HepG2 (cell line): ENCODE measurements at regions not wholly inside any gene's neighbourhood (a gene's known extent, or its start where the extent isn't known, plus 50 kb on each side); places are given as distances from the start of the nearest gene placed in this dataset.

Source experiments
- ATAC-seq: fragments of 200-7000 bp; cut with Tn5 transposase; 3 replicates; pipeline ENCODE4 v1.9.1; 2020; ENCODE audit warnings: mild to moderate bottlenecking, moderate library complexity
- BruUV-seq: library from RNA; stranded (reverse); fragments of 400-500 nt; replicated peaks from 2 replicates; lab custom pipeline; 2021; lab: Mats Ljungman, UMichigan
- CTCF ChIA-PET: fragments of 300-600 bp; formaldehyde crosslinking; extraction: SDS; loops from one replicate; lab custom pipeline; 2021; ENCODE audit warnings: low total read pairs, inconsistent platforms, low intra/inter-chr PET ratio; lab: Yijun Ruan, JAX
- POLR2A ChIA-PET: fragments of 350-600 bp; sonication (Branson Sonifier 250); formaldehyde crosslinking; loops from one replicate; lab custom pipeline; 2020; ENCODE audit warnings: antibody characterized with exemption, inconsistent platforms; lab: Yijun Ruan, JAX
- DNase-seq: peaks from one replicate; pipeline ENCODE4 v3.0.0-alpha.2; 2015; ENCODE audit warnings: low spot score
- FAIRE-seq: peaks from 3 replicates; lab custom pipeline; 2011; peaks lifted over from hg19 to GRCh38; lab: Jason Lieb, UNC
- H2AFZ ChIP-seq: one replicate; pipeline ENCODE4 v1.6.1; 2011; ENCODE audit warnings: low read length, inconsistent platforms
- H3K27ac ChIP-seq: fragments of 300-600 bp; 3 replicates; pipeline ENCODE4 v1.8.0; 2011; ENCODE audit warnings: mixed run types, mild to moderate bottlenecking, mixed read lengths, low read length, inconsistent platforms; ENCODE audit not compliant: insufficient read depth; ENCODE audit errors: extremely low read length
- H3K27me3 ChIP-seq, 2 experiments: fragments of 200-600 bp in 1 of 2; 2 replicates in 1 of 2; 3 replicates in 1 of 2; pipeline versions ENCODE4 v1.6.0 to v1.8.0; 2011; ENCODE audit warnings: low read length in 2 of 2, mild to moderate bottlenecking in 2 of 2, moderate library complexity in 2 of 2, inconsistent platforms in 1 of 2; ENCODE audit not compliant: insufficient read depth in 2 of 2, control insufficient read depth in 1 of 2
- H3K36me3 ChIP-seq, 2 experiments: fragments of 200-600 bp in 1 of 2; replicated peaks in 1 of 2; 2 replicates in 1 of 2; 3 replicates in 1 of 2; pipeline versions ENCODE4 v1.5.1 to v1.8.0; 2011; ENCODE audit warnings: low read length in 2 of 2, inconsistent platforms in 1 of 2; ENCODE audit not compliant: insufficient read depth in 2 of 2, control insufficient read depth in 1 of 2
- H3K4me1 ChIP-seq: 2 replicates; pipeline ENCODE4 v1.5.1; 2012; ENCODE audit warnings: low read length, inconsistent platforms; ENCODE audit not compliant: insufficient read depth
- H3K4me2 ChIP-seq: 2 replicates; pipeline ENCODE4 v1.6.0; 2011; ENCODE audit warnings: low read depth, low read length, inconsistent platforms
- H3K4me3 ChIP-seq, 3 experiments: fragments of 200-600 bp in 1 of 3; sonication (generic), shearing (Covaris generic) in 1 of 3; replicated peaks in 1 of 3; 2 replicates each; pipeline ENCODE4 v1.5.1; 2011 to 2016; ENCODE audit warnings: low read length in 3 of 3, inconsistent platforms in 2 of 3, low read depth in 2 of 3, mild to moderate bottlenecking in 2 of 3, control low read depth in 1 of 3, mixed read lengths in 1 of 3; ENCODE audit not compliant: insufficient read depth in 1 of 3
- H3K79me2 ChIP-seq: one replicate; pipeline ENCODE4 v1.6.1; 2011; ENCODE audit warnings: low read length, inconsistent platforms; ENCODE audit not compliant: insufficient read depth
- H3K9ac ChIP-seq: 2 replicates; pipeline ENCODE4 v1.6.0; 2011; ENCODE audit warnings: mild to moderate bottlenecking, low read depth, low read length, inconsistent platforms; ENCODE audit not compliant: insufficient read depth
- H3K9me3 ChIP-seq: 2 replicates; pipeline ENCODE4 v1.5.1; 2012; ENCODE audit warnings: mild to moderate bottlenecking, low read length
- H4K20me1 ChIP-seq: 2 replicates; pipeline ENCODE4 v1.6.0; 2011; ENCODE audit warnings: inconsistent platforms, mild to moderate bottlenecking, low read length, moderate library complexity; ENCODE audit not compliant: insufficient read depth
- ARID2 ChIP-seq: sonication (generic); formaldehyde crosslinking; IDR thresholded peaks from 2 replicates; pipeline ENCODE4 v1.8.1; 2022; ENCODE audit warnings: mild to moderate bottlenecking, missing genetic modification reagents, borderline replicate concordance
- GPBP1L1 ChIP-seq: sonication (generic); formaldehyde crosslinking; IDR thresholded peaks from 2 replicates; pipeline ENCODE4 v1.5.0; 2020; ENCODE audit warnings: mild to moderate bottlenecking, missing genetic modification reagents
- NPAS2 ChIP-seq: sonication (generic); formaldehyde crosslinking; IDR thresholded peaks from 2 replicates; pipeline ENCODE4 v1.8.0; 2022; ENCODE audit warnings: mild to moderate bottlenecking, missing genetic modification reagents, borderline replicate concordance
- REPIN1 ChIP-seq: sonication (generic); formaldehyde crosslinking; IDR thresholded peaks from 2 replicates; pipeline ENCODE4 v1.8.0; 2022; ENCODE audit warnings: missing genetic modification reagents, low read depth, mild to moderate bottlenecking, borderline replicate concordance
- RFX1 ChIP-seq: fragments of 450-650 bp; IDR thresholded peaks from 2 replicates; pipeline ENCODE4 v1.6.1; 2017
- THYN1 ChIP-seq: sonication (generic); formaldehyde crosslinking; IDR thresholded peaks from 2 replicates; pipeline ENCODE4 v1.8.1; 2023; ENCODE audit warnings: low read depth, mild to moderate bottlenecking, moderate library complexity, missing genetic modification reagents, borderline replicate concordance
- ZFP62 ChIP-seq: sonication (generic); formaldehyde crosslinking; IDR thresholded peaks from 2 replicates; pipeline ENCODE4 v1.4.0; 2020; ENCODE audit warnings: missing genetic modification reagents
- ZKSCAN5 ChIP-seq: sonication (generic); formaldehyde crosslinking; IDR thresholded peaks from 2 replicates; pipeline ENCODE4 v1.5.1; 2020; ENCODE audit warnings: mild to moderate bottlenecking, missing genetic modification reagents
- ZNF276 ChIP-seq: sonication (generic); formaldehyde crosslinking; IDR thresholded peaks from 2 replicates; pipeline ENCODE4 v1.4.0; 2020; ENCODE audit warnings: mild to moderate bottlenecking, low read depth, missing genetic modification reagents
- ZNF367 ChIP-seq: sonication (generic); formaldehyde crosslinking; IDR thresholded peaks from 2 replicates; pipeline ENCODE4 v1.4.0; 2020; ENCODE audit warnings: missing genetic modification reagents, borderline replicate concordance
- ZNF430 ChIP-seq: sonication (generic); formaldehyde crosslinking; IDR thresholded peaks from 2 replicates; pipeline ENCODE4 v1.9.0; 2021; ENCODE audit warnings: mild to moderate bottlenecking, missing genetic modification reagents
- WGBS: methylation state at CpG from one replicate; pipeline ENCODE4 v1.1.6; 2017; ENCODE audit warnings: low lambda C conversion rate; 5-methylcytosine and 5-hydroxymethylcytosine counted together
- in situ Hi-C: cut with HindIII; loops from 2 replicates; pipeline ENCODE4 v1.10.0; 2017; ENCODE audit warnings: low pct_unique_long_range_greater_than_20kb; ENCODE audit not compliant: extremely low pct_ligation_motif_present
- intact Hi-C: fragments of 100-400 bp; cut with micrococcal nuclease; formaldehyde crosslinking; loops from one replicate; pipeline ENCODE4 v1.10.0; 2022; ENCODE audit not compliant: unreplicated experiment
- TF ChIP-seq, protein P1 (sequence below): IDR thresholded peaks from 2 replicates; pipeline ENCODE4 v1.6.1; 2016; ENCODE audit warnings: missing genetic modification reagents, missing compliant biosample characterization
- TF ChIP-seq, protein P2 (sequence below): sonication (generic); formaldehyde crosslinking; IDR thresholded peaks from 2 replicates; pipeline ENCODE4 v1.5.1; 2020; ENCODE audit warnings: mild to moderate bottlenecking, missing genetic modification reagents, moderate library complexity

GRCh38 chr10:78533098-78533497 is 499.4 kb downstream of the RPS24 start (continued):
- TF ChIP-seq ZNF276 (CRISPR knock-in tag) (no peak), REPIN1 (CRISPR knock-in tag) (no peak), ZNF367 (CRISPR knock-in tag) (no peak), NPAS2 (CRISPR knock-in tag) (no peak), RFX1 (no peak), ZFP62 (CRISPR knock-in tag) (no peak), ZNF430 (no peak), ARID2 (CRISPR knock-in tag) (no peak), THYN1 (CRISPR knock-in tag) (no peak)

- Histone ChIP-seq H2AFZ (no peak overlapping the region), H3K27ac (no peak overlapping the region), H4K20me1 (no peaks in the 10 kb centered on the region), H3K27me3 (no peaks in the 10 kb centered on the region), H3K9ac (no peak overlapping the region), H3K4me3 (no peak overlapping the region), H3K36me3 (no peaks in the 10 kb centered on the region), H3K4me2 (no peak overlapping the region), H3K4me1 (peaks cover 64% of the 10 kb centered on the region), H3K79me2 (no peaks in the 10 kb centered on the region), H3K9me3 (no peaks in the 10 kb centered on the region)
- intact Hi-C loops (no loop called here), in situ Hi-C loops (no loop called here)
- POLR2A ChIA-PET, result no interaction called here
- CTCF ChIA-PET, result no interaction called here
- FAIRE-seq (no peak), DNase-seq (no peak), ATAC-seq (no peak)
- BruUV-seq, result no TSS peak
- TF ChIP-seq, protein P1, sequence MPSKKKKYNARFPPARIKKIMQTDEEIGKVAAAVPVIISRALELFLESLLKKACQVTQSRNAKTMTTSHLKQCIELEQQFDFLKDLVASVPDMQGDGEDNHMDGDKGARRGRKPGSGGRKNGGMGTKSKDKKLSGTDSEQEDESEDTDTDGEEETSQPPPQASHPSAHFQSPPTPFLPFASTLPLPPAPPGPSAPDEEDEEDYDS (CRISPR knock-in tag), result no peak
- TF ChIP-seq, protein P2, sequence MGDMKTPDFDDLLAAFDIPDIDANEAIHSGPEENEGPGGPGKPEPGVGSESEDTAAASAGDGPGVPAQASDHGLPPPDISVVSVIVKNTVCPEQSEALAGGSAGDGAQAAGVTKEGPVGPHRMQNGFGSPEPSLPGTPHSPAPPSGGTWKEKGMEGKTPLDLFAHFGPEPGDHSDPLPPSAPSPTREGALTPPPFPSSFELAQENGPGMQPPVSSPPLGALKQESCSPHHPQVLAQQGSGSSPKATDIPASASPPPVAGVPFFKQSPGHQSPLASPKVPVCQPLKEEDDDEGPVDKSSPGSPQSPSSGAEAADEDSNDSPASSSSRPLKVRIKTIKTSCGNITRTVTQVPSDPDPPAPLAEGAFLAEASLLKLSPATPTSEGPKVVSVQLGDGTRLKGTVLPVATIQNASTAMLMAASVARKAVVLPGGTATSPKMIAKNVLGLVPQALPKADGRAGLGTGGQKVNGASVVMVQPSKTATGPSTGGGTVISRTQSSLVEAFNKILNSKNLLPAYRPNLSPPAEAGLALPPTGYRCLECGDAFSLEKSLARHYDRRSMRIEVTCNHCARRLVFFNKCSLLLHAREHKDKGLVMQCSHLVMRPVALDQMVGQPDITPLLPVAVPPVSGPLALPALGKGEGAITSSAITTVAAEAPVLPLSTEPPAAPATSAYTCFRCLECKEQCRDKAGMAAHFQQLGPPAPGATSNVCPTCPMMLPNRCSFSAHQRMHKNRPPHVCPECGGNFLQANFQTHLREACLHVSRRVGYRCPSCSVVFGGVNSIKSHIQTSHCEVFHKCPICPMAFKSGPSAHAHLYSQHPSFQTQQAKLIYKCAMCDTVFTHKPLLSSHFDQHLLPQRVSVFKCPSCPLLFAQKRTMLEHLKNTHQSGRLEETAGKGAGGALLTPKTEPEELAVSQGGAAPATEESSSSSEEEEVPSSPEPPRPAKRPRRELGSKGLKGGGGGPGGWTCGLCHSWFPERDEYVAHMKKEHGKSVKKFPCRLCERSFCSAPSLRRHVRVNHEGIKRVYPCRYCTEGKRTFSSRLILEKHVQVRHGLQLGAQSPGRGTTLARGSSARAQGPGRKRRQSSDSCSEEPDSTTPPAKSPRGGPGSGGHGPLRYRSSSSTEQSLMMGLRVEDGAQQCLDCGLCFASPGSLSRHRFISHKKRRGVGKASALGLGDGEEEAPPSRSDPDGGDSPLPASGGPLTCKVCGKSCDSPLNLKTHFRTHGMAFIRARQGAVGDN (CRISPR knock-in tag), result 0 out of 2 replicates have a peak, but pooled peaks have one; percentile 35
- no peak for TF ChIP-seq GPBP1L1
- TF ChIP-seq ZKSCAN5, result 0 out of 2 replicates have a peak, but pooled peaks have one; percentile 21
- 58% methylated on average over 3 of the region's 5 CpGs for WGBS
These were observed 500.1 kb downstream of the RPS24 start for GRCh38 chr10:78533776-78534175.
